Neural cell (in vitro differentiated cells): ENCODE measurements at regions not wholly inside any gene's neighbourhood (a gene's known extent, or its start where the extent isn't known, plus 50 kb on each side); places are given as distances from the start of the nearest gene placed in this dataset.

Source experiments
- H2AFZ ChIP-seq: fragments of 200-600, 300-800 bp; sonication (generic), shearing (Covaris generic); 2 replicates; pipeline ENCODE4 v1.6.0; 2014; ENCODE audit warnings: low read depth, mild to moderate bottlenecking, antibody characterized with exemption, low read length, moderate library complexity
- H3F3A ChIP-seq: fragments of 200-600 bp; shearing (Covaris generic); 2 replicates; pipeline ENCODE4 v1.6.1; 2016; ENCODE audit warnings: mild to moderate bottlenecking, moderate library complexity, mixed read lengths, antibody characterized with exemption, low read length; ENCODE audit not compliant: insufficient read depth, poor library complexity, severe bottlenecking
- H3K27ac ChIP-seq: fragments of 200-600, 300-800 bp; sonication (generic), shearing (Covaris generic); 2 replicates; pipeline ENCODE4 v1.5.1; 2014; ENCODE audit warnings: mild to moderate bottlenecking, low read length, moderate library complexity
- H3K27me3 ChIP-seq: fragments of 300-800, 200-600 bp; sonication (generic), shearing (Covaris generic); 2 replicates; pipeline ENCODE4 v1.6.0; 2014; ENCODE audit warnings: mild to moderate bottlenecking, low read depth, low read length, moderate library complexity; ENCODE audit not compliant: insufficient read depth
- H3K36me3 ChIP-seq: fragments of 300-800, 200-600 bp; sonication (generic), shearing (Covaris generic); 2 replicates; pipeline ENCODE4 v1.5.1; 2014; ENCODE audit warnings: mild to moderate bottlenecking, antibody characterized with exemption, low read length, moderate library complexity; ENCODE audit not compliant: insufficient read depth
- H3K4me2 ChIP-seq: fragments of 300-800, 200-600 bp; sonication (generic), shearing (Covaris generic); 2 replicates; pipeline ENCODE4 v1.6.0; 2014; ENCODE audit warnings: mild to moderate bottlenecking, low read length
- H3K4me3 ChIP-seq: fragments of 300-800, 200-600 bp; sonication (generic), shearing (Covaris generic); 2 replicates; pipeline ENCODE4 v1.5.1; 2014; ENCODE audit warnings: mild to moderate bottlenecking, low read length, moderate library complexity
- H3K79me2 ChIP-seq: fragments of 200-600 bp; shearing (Covaris generic); replicated peaks from 2 replicates; pipeline ENCODE4 v1.6.0; 2014; ENCODE audit warnings: mild to moderate bottlenecking, low read length, moderate library complexity; ENCODE audit not compliant: insufficient read depth
- H3K9ac ChIP-seq: fragments of 300-800, 200-600 bp; sonication (generic), shearing (Covaris generic); 2 replicates; pipeline ENCODE4 v1.6.1; 2016; ENCODE audit warnings: mild to moderate bottlenecking, low read length, mixed read lengths
- H3K9me2 ChIP-seq: fragments of 200-600 bp; shearing (Covaris generic); 2 replicates; pipeline ENCODE4 v1.6.1; 2016; ENCODE audit warnings: mild to moderate bottlenecking, low read length, mixed read lengths; ENCODE audit not compliant: insufficient read depth
- H3K9me3 ChIP-seq: fragments of 200-600, 300-800 bp; sonication (generic), shearing (Covaris generic); 2 replicates; pipeline ENCODE4 v1.6.1; 2016; ENCODE audit warnings: mild to moderate bottlenecking, mixed run types, low read length, moderate library complexity, mixed read lengths
- H4K20me1 ChIP-seq: fragments of 200-600 bp; shearing (Covaris generic); 2 replicates; pipeline ENCODE4 v1.6.1; 2016; ENCODE audit warnings: mild to moderate bottlenecking, mixed run types; ENCODE audit not compliant: insufficient read depth
- CTCF ChIP-seq: fragments of 450-650 bp; IDR thresholded peaks from 2 replicates; pipeline ENCODE4 v1.5.1; 2014; ENCODE audit warnings: antibody characterized with exemption, mild to moderate bottlenecking, moderate library complexity; ENCODE audit not compliant: poor library complexity, severe bottlenecking
- EP300 ChIP-seq: fragments of 450-650 bp; conservative IDR thresholded peaks from 2 replicates; pipeline ENCODE4 v1.6.1; 2014; ENCODE audit warnings: antibody characterized with exemption, mild to moderate bottlenecking, moderate library complexity; ENCODE audit not compliant: poor library complexity, severe bottlenecking
- EZH2 ChIP-seq: fragments of 200-600, 300-800 bp; shearing (Covaris generic), sonication (generic); IDR thresholded peaks from 2 replicates; pipeline ENCODE4 v1.6.1; 2014; ENCODE audit warnings: antibody characterized with exemption, low read length, borderline replicate concordance, mild to moderate bottlenecking; ENCODE audit not compliant: insufficient read depth, poor library complexity, severe bottlenecking
- MXI1 ChIP-seq: fragments of 450-650 bp; conservative IDR thresholded peaks from 2 replicates; pipeline ENCODE4 v1.6.1; 2014; ENCODE audit warnings: antibody characterized with exemption, mild to moderate bottlenecking; ENCODE audit not compliant: poor library complexity, severe bottlenecking
- POLR2AphosphoS5 ChIP-seq: IDR thresholded peaks from 2 replicates; pipeline ENCODE4 v1.6.1; 2012
- RAD21 ChIP-seq: fragments of 450-650 bp; conservative IDR thresholded peaks from 2 replicates; pipeline ENCODE4 v1.6.1; 2014; ENCODE audit warnings: antibody characterized with exemption, mild to moderate bottlenecking, moderate library complexity
- REST ChIP-seq: IDR thresholded peaks from 2 replicates; pipeline ENCODE4 v1.6.1; 2012; ENCODE audit warnings: borderline replicate concordance
- SMC3 ChIP-seq: fragments of 450-650 bp; conservative IDR thresholded peaks from 2 replicates; pipeline ENCODE4 v1.6.1; 2014; ENCODE audit warnings: antibody characterized with exemption, mild to moderate bottlenecking, moderate library complexity; ENCODE audit not compliant: poor library complexity
- TAF1 ChIP-seq: IDR thresholded peaks from 2 replicates; pipeline ENCODE4 v1.6.1; 2012; ENCODE audit warnings: low read depth

DNA sequence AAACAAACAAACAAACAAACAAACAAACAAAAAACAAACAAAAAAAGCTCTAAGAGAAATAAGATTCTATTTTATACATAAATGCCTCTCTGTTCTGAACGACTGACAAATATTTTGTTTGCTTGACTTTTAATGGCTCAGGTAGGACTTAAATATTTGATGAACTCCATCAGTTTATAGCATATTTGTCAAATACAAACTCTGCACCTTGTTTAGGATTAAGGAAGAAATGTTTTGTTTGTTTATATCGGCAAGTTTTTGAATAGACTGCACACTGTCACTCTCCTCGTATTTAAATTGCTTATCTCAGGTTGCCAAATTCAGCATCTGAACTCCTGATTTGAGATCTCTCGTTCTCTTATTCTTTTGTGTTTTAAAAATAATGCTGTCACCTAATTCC is 1499.7 kb upstream of the SLC10A2 start:
- Histone ChIP-seq H3F3A (no peaks in the 10 kb centered on the region), H3K9me2 (no peaks in the 10 kb centered on the region), H3K27ac (no peak overlapping the region), H2AFZ (no peak overlapping the region), H3K36me3 (no peaks in the 10 kb centered on the region), H3K9ac (no peak overlapping the region), H4K20me1 (no peaks in the 10 kb centered on the region), H3K9me3 (no peaks in the 10 kb centered on the region), H3K4me3 (no peak overlapping the region), H3K27me3 (no peaks in the 10 kb centered on the region), H3K79me2 (no peaks in the 10 kb centered on the region), H3K4me2 (no peak overlapping the region)
- TF ChIP-seq RAD21 = no peak
- TF ChIP-seq EZH2 = no peak

DNA sequence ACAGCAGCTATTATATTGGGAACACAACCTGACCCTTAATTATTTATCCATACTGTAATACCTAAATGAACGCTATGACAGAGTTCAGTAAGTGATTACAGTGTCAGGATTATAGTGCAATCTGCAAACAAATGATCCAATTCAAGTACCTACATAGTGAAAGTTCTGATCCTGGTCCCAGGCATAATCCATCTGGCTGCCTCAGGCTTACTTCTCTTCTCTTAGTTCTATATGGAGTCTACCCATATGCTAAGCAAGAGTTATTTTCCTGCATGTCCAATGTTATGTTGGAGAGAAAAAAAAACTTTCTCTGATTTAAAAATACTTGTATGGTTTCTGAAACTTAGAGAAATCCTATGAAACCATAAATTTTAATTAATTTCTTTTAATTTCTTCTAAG is 1487.7 kb upstream of the SLC10A2 start:
- Histone ChIP-seq H3F3A (no peaks in the 10 kb centered on the region), H3K27ac (no peak overlapping the region), H2AFZ (no peak overlapping the region), H4K20me1 (no peaks in the 10 kb centered on the region), H3K9me3 (no peaks in the 10 kb centered on the region), H3K36me3 (no peaks in the 10 kb centered on the region), H3K79me2 (no peaks in the 10 kb centered on the region), H3K9ac (no peak overlapping the region), H3K4me3 (no peak overlapping the region), H3K27me3 (no peaks in the 10 kb centered on the region), H3K4me2 (no peak overlapping the region), H3K9me2 (no peaks in the 10 kb centered on the region)
- TF ChIP-seq RAD21 (no peak), REST (no peak), EP300 (no peak), CTCF (no peak), SMC3 (no peak), POLR2AphosphoS5 (no peak), MXI1 (no peak), EZH2 (no peak), TAF1 (no peak)

- Histone ChIP-seq H3K9me3 (no peaks in the 10 kb centered on the region), H3K79me2 (no peaks in the 10 kb centered on the region), H3K36me3 (no peaks in the 10 kb centered on the region), H3K27ac (no peak overlapping the region), H3K4me2 (no peak overlapping the region), H3K27me3 (no peaks in the 10 kb centered on the region), H2AFZ (no peak overlapping the region), H4K20me1 (no peaks in the 10 kb centered on the region), H3K9me2 (no peaks in the 10 kb centered on the region), H3K9ac (no peak overlapping the region), H3K4me3 (no peak overlapping the region), H3F3A (no peaks in the 10 kb centered on the region)
- TF ChIP-seq TAF1 = no peak
- TF ChIP-seq EP300 = no peak
- TF ChIP-seq RAD21 = no peak
- TF ChIP-seq EZH2 = no peak
- no peak for TF ChIP-seq CTCF
- no peak for TF ChIP-seq POLR2AphosphoS5
- no peak for TF ChIP-seq MXI1
- no peak for TF ChIP-seq SMC3
- TF ChIP-seq REST = no peak
Observed at GRCh38 chr13:104553186-104553585, 1487.0 kb upstream of the SLC10A2 start.
